GM21390 (cell line): ENCODE measurements at regions not wholly inside any gene's neighbourhood (a gene's known extent, or its start where the extent isn't known, plus 50 kb on each side); places are given as distances from the start of the nearest gene placed in this dataset.

Experiments used
- ATAC-seq: cut with Tn5 transposase; IDR thresholded peaks from one replicate; pipeline ENCODE4 v1.9.1; 2021; ENCODE audit not compliant: unreplicated experiment

DNA sequence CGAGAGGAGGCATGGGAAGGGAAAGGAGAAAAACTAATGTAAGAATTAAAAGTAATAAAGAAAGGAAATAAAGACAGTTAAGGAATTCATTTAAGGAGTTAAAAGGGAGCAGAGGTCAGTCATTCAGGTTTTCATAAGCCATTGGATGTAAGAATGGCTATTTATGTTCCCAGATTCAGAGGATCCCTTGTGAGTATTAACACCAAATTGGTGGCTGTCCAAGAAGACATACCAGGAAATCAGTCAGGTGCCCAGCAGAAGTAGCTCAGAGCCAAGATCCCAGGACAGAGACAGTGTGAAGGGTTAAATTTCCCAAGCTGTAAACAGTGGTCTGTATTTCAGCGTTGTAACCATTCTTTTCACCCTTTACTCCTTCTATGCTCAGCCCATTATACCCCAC, 550.4 kb downstream of the BCL11A start:
- no peak for ATAC-seq

GRCh38 chr2:60002183-60002867, 551.1 kb downstream of the BCL11A start:
- ATAC-seq = no peak

- ATAC-seq = no peak
These were observed 552.8 kb downstream of the BCL11A start for GRCh38 chr2:60000686-60001085.

GRCh38 chr2:59998324-59998723, 555.1 kb downstream of the BCL11A start:
- no peak for ATAC-seq

DNA sequence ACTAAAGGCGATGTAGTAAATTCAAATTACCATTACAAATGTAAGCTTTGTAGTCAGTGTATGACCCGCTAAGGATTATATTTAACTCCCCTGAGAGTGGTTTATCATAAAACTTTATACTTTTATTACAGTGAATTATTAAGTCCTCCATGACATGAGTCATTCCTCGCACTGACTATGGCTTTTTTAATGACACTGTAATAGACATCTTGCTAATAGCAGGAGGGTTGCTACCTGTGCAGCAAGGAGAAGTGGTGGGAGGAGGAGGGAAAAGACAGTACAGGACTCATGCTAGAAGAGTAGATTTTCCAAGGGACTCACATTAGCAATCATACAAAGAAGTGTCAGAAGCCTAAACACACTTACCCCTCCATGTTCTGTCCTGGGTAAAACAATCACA, 556.1 kb downstream of the BCL11A start:
- no peak for ATAC-seq

- no peak for ATAC-seq
These were observed 556.6 kb downstream of the BCL11A start for GRCh38 chr2:59996855-59997254.

- ATAC-seq = no peak
These were observed 559.7 kb downstream of the BCL11A start for GRCh38 chr2:59993726-59994125.

GRCh38 chr2:59988341-59988740, 565.1 kb downstream of the BCL11A start:
- ATAC-seq = no peak

- no peak for ATAC-seq
These were observed 566.9 kb downstream of the BCL11A start for GRCh38 chr2:59986511-59986910.

DNA sequence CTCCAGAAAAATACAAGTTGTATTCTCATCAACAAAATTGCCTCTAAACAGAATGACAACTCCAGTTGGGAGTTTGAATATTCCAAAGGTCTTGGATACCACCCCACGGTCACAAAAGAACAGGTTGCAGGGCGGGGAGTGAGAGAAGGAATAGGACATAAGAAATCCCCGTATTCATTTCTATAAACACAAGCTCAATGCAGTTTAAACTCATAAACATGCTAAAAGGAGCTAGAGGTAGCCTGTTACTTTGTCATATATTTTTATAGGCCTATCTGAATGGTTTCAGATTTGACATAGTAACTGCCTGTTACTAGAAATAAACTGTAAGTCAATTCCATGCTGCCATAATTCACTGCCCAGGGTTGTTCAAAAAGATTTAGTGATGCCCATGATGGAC, 567.5 kb downstream of the BCL11A start:
- ATAC-seq = no peak

GRCh38 chr2:59974051-59974766, 579.2 kb downstream of the BCL11A start:
- no peak for ATAC-seq

DNA sequence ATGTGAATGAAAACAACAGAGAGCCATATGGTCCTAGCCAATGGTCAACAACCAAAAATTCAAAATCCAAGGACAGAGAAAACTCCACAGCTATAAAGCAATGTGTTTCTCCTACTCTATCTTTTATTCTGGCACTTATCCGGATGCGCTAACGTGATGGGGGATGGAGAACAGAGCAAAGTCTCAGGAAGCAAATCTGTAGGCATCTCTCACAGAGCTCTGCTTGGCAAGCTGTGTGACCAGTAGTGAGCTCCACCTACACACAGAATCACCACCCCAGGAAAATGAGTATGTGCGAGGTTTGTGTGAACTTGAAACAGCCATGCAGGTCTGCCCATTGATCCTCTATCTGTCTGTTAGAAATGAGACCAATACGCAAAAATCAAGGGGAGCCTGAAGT, 584.3 kb downstream of the BCL11A start:
- no peak for ATAC-seq

DNA sequence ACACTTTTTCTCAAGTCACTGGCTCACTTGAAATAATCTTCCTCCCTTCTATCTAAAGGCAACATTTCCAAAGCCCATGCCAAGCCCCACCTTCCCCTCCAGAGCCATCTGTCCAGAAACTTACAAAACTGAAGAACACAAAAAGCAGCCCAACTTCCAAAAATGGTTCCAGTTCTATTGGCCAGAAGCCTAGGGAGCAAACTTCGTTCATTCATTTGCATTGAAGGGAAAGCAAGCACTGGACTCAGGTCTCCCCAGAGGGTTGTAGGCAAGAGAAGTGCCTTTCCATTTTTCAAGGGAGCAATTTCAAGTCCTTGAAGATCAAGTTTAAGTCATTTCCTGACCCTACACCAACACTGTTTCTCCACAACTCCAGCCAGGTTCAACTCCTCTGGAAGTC, 585.0 kb downstream of the BCL11A start:
- ATAC-seq = no peak

DNA sequence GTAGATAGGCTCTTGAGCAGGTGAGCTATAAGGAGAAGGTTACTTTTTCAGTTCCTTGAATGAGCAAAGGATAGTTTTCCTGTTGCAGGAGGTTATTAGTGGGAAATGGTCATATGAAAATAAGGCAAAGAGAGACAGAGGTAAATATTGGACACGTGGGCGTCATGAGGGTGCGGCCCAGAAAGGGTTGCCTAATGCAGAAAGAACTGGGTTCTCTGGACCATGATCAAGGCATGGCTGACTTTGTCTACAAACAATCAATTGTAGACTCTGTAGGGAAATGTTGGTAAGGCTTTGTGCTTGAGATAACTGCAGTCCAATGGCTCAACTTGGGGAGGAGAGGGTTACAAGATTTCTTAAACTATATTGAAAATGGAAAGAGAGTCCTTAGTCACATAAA, 585.8 kb downstream of the BCL11A start:
- ATAC-seq = no peak

DNA sequence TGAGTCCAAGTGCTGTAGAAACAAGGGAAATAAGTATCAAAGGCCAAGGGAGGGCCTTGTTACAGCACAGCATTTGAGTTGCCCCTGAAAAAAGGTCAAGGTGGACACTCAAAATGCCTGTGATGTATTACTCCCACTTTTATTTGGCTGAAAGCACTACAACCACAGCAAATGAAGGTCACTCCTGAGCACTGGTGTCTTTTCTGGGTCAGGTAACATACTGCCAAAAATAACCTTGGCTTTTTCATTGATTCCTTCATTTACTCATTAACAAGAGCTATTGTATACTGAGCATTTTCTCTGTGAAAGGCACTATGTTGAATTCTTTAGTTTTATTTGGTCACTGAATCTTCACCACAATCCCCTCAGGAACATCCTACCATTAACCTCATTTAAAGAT, 590.3 kb downstream of the BCL11A start:
- ATAC-seq = no peak

- ATAC-seq = no peak
These were observed 591.7 kb downstream of the BCL11A start for GRCh38 chr2:59961746-59962145.

DNA sequence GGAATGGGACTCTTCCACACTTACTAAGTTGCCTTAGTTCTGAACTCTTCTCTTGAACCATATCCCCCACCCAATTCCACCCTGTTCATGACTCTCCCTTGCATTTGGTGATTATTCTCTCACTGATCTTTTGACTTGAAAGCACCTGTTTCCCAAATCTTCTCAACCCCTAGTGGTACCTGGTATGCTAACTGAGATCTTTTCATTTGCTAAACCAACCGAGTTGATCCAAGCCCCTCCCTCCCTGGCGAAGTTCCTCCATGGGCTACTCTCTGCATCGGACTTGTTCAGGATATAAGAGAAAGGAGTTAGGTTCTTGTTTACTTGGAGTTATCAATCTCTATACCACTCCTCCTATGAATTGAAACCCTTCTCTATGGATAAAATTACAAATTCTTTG, 593.5 kb downstream of the BCL11A start:
- ATAC-seq = no peak

GRCh38 chr2:59957504-59957903, 596.0 kb downstream of the BCL11A start:
- no peak for ATAC-seq

- no peak for ATAC-seq
These were observed 596.5 kb downstream of the BCL11A start for GRCh38 chr2:59956981-59957380.

- no peak for ATAC-seq
These were observed 605.4 kb downstream of the BCL11A start for GRCh38 chr2:59947917-59948541.

- ATAC-seq = no peak
These were observed 606.2 kb downstream of the BCL11A start for GRCh38 chr2:59947209-59947608.

- no peak for ATAC-seq
These were observed 614.2 kb downstream of the BCL11A start for GRCh38 chr2:59939236-59939635.
